ENCODE measurements at regions not wholly inside any gene's neighbourhood (a gene's known extent, or its start where the extent isn't known, plus 50 kb on each side); places are given as distances from the start of the nearest gene placed in this dataset.

DNA sequence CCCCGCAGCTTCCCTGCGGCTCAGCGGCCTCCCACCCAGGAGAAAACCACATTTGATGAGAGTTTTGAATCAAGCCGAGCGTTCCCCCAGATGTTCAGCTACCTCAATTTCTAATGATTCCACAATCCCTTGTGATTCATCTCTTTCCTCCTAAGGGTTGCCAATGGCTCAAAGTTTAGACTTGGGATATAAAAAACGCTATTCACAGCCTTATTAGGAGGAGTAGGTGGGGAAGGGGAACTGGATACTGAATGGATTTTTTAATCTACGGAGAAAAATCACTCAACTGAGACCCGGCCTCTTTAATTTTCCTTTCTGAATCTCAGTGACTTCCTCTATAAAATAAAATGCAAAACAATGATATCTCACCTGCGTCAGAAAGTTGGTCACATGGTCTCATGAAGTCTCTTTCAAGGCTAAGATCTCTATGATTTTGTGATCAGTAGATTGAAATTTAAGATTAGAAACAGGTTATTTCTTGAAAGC lies 192.6 kb upstream of the TCF4 start:
- no peak for TF ChIP-seq CTCF (conservative IDR thresholded peaks at IDR 0.05 in 1 of 2, IDR thresholded peaks at IDR 0.05 in 1 of 2; ENCODE audit: low read depth in 1 of 2, low read length in 2 of 2)
- TF ChIP-seq EZH2 (IDR thresholded peaks at IDR 0.05; ENCODE audit: low read length, missing control alignments) = no peak

Data from fibroblast of lung (primary cell).